SK-N-SH treated with all-trans-retinoic acid at 6 μM for 48 hours (cell line): ENCODE measurements at regions not wholly inside any gene's neighbourhood (a gene's known extent, or its start where the extent isn't known, plus 50 kb on each side); places are given as distances from the start of the nearest gene placed in this dataset.

Experiments used
- ATAC-seq: fragments of 200-7000 bp; cut with Tn5 transposase; 3 replicates; pipeline ENCODE4 v1.9.1; 2020; ENCODE audit warnings: mild to moderate bottlenecking, moderate library complexity
- ARNTL ChIP-seq: fragments of 450-650 bp; formaldehyde crosslinking; IDR thresholded peaks from 2 replicates; pipeline ENCODE4 v1.5.0; 2020; ENCODE audit warnings: low read depth, mild to moderate bottlenecking, moderate library complexity, borderline replicate concordance
- ESRRG ChIP-seq: fragments of 250-450 bp; sonication (Bioruptor Pico); IDR thresholded peaks from 2 replicates; pipeline ENCODE4 v1.6.1; 2021; ENCODE audit warnings: mild to moderate bottlenecking
- GLIS3 ChIP-seq: fragments of 250-450 bp; sonication (Bioruptor Pico); IDR thresholded peaks from 2 replicates; pipeline ENCODE4 v1.5.0; 2020; ENCODE audit warnings: mild to moderate bottlenecking, moderate library complexity
- ISL1 ChIP-seq: fragments of 250-450 bp; sonication (Bioruptor Pico); IDR thresholded peaks from 2 replicates; pipeline ENCODE4 v2.1.2; 2022; ENCODE audit warnings: mild to moderate bottlenecking, moderate library complexity
- OSR1 ChIP-seq: fragments of 250-450 bp; sonication (Bioruptor Pico); IDR thresholded peaks from 2 replicates; pipeline ENCODE4 v1.8.0; 2022; ENCODE audit warnings: moderate library complexity, mild to moderate bottlenecking, inconsistent platforms
- RARB ChIP-seq: fragments of 250-450 bp; sonication (Bioruptor Pico); IDR thresholded peaks from 2 replicates; pipeline ENCODE4 v1.8.0; 2021; ENCODE audit warnings: mild to moderate bottlenecking, moderate library complexity
- SNAI2 ChIP-seq: fragments of 250-450 bp; sonication (Bioruptor Pico); IDR thresholded peaks from 2 replicates; pipeline ENCODE4 v1.5.0; 2020; ENCODE audit warnings: mild to moderate bottlenecking, moderate library complexity
- TCF4 ChIP-seq: fragments of 250-450 bp; sonication (Bioruptor Pico); IDR thresholded peaks from 2 replicates; pipeline ENCODE4 v1.8.0; 2021; ENCODE audit warnings: mild to moderate bottlenecking, moderate library complexity, borderline replicate concordance
- TOX ChIP-seq: fragments of 250-450 bp; sonication (Bioruptor Pico); IDR thresholded peaks from 2 replicates; pipeline ENCODE4 v1.8.0; 2021; ENCODE audit warnings: mild to moderate bottlenecking, moderate library complexity, borderline replicate concordance
- ZFP3 ChIP-seq: fragments of 250-450 bp; sonication (Bioruptor Pico); IDR thresholded peaks from 2 replicates; pipeline ENCODE4 v1.5.0; 2020; ENCODE audit warnings: mild to moderate bottlenecking, moderate library complexity
- ZFP30 ChIP-seq: fragments of 450-650 bp; formaldehyde crosslinking; IDR thresholded peaks from 2 replicates; pipeline ENCODE4 v1.5.0; 2022; ENCODE audit warnings: mild to moderate bottlenecking, moderate library complexity
- ZNF565 ChIP-seq: fragments of 450-650 bp; formaldehyde crosslinking; conservative IDR thresholded peaks from 2 replicates; pipeline ENCODE4 v1.5.0; 2020; ENCODE audit warnings: low read depth, mild to moderate bottlenecking, moderate library complexity
- ZNF8 ChIP-seq: fragments of 450-650 bp; formaldehyde crosslinking; IDR thresholded peaks from 2 replicates; pipeline ENCODE4 v1.5.0; 2020; ENCODE audit warnings: mild to moderate bottlenecking, moderate library complexity
- TF ChIP-seq, protein P1 (sequence below): fragments of 250-450 bp; sonication (Bioruptor Pico); IDR thresholded peaks from 2 replicates; pipeline ENCODE4 v1.5.1; 2020; ENCODE audit warnings: low read depth, mild to moderate bottlenecking, moderate library complexity
- TF ChIP-seq, protein P2 (sequence below): fragments of 250-450 bp; sonication (Bioruptor Pico); IDR thresholded peaks from 2 replicates; pipeline ENCODE4 v1.5.0; 2020; ENCODE audit warnings: mild to moderate bottlenecking, moderate library complexity
- TF ChIP-seq, protein P3 (sequence below): fragments of 250-450 bp; sonication (Bioruptor Pico); IDR thresholded peaks from 2 replicates; pipeline ENCODE4 v1.8.0; 2020; ENCODE audit warnings: mild to moderate bottlenecking, moderate library complexity, borderline replicate concordance
- TF ChIP-seq, protein P4 (sequence below): fragments of 250-450 bp; sonication (Bioruptor Pico); IDR thresholded peaks from 2 replicates; pipeline ENCODE4 v1.5.1; 2021; ENCODE audit warnings: mild to moderate bottlenecking, moderate library complexity

DNA sequence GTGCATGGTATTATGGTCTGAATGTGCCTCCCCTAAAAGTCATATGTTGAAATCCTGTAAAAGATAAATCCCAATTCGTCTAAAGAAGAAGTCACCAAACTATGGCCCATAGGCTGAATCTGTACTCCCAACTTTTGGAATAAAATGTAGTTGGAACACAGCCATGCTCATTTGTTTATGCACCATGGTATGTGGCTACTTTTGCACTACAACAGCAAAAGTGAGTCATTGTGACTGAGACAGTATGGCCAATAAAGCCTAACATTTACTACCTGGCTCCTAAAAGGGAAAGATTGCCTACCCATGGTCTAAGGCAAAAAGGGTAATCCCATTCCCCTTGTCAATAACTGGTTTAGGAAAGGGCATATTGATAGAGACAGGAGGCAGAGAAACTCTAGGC is 101.8 kb downstream of the LRIG3 start (continued):
- no peak for TF ChIP-seq ESRRG (CRISPR knock-in tag)
- TF ChIP-seq ZFP30 (CRISPR knock-in tag) = no peak

DNA sequence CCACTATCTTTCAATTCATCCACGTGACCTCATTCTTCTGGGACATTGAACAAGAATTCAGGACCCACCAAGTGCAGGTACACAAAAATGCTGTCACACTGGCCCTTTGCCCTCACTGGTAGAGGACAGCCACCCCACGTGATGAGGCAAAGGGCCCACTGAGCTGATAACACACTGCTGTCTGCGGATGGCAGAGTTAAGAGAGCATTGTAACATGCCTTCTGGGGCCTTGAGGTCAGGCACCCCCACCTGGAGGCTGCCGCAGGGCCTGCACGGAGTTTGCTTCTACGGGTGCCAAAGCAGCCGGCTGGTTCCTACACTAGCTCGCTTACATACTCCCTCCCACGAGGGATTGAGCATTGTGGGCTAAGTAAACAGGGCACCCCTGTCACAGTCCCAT is 101.0 kb downstream of the LRIG3 start:
- ATAC-seq = no peak
- TF ChIP-seq ZFP3 (no peak), ZFP30 (CRISPR knock-in tag) (no peak), ARNTL (CRISPR knock-in tag) (no peak), RARB (CRISPR knock-in tag) (no peak), TCF4 (CRISPR knock-in tag) (no peak), ESRRG (CRISPR knock-in tag) (no peak)
- TF ChIP-seq, protein P1, sequence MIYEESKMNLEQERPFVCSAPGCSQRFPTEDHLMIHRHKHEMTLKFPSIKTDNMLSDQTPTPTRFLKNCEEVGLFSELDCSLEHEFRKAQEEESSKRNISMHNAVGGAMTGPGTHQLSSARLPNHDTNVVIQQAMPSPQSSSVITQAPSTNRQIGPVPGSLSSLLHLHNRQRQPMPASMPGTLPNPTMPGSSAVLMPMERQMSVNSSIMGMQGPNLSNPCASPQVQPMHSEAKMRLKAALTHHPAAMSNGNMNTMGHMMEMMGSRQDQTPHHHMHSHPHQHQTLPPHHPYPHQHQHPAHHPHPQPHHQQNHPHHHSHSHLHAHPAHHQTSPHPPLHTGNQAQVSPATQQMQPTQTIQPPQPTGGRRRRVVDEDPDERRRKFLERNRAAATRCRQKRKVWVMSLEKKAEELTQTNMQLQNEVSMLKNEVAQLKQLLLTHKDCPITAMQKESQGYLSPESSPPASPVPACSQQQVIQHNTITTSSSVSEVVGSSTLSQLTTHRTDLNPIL (CRISPR knock-in tag) = no peak

DNA sequence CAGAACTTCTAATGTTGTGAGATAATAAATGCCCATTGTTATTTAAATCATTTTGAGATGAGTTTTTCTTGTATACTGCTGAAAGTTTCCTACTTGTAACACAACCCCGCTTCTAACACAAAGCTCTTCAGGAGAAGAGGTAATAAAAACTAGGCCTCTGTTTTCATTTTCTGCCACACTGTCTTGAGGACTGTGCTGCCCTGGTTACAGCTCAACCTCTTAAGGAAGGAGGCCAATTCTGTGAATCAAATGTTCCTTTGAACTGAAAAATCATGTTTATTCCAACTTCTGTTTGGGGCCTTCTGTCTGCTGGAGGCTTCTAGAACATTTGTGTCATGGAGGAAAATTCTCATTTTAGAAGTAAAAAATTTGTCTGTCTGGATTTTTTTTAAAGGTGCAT is 100.3 kb downstream of the LRIG3 start:
- TF ChIP-seq RARB (CRISPR knock-in tag) (no peak), OSR1 (CRISPR knock-in tag) (no peak), TOX (CRISPR knock-in tag) (no peak), ZNF8 (CRISPR knock-in tag) (no peak), SNAI2 (no peak), ZNF565 (no peak), ISL1 (no peak), TCF4 (CRISPR knock-in tag) (no peak), GLIS3 (CRISPR knock-in tag) (no peak), ZFP30 (CRISPR knock-in tag) (no peak)
- TF ChIP-seq, protein P2, sequence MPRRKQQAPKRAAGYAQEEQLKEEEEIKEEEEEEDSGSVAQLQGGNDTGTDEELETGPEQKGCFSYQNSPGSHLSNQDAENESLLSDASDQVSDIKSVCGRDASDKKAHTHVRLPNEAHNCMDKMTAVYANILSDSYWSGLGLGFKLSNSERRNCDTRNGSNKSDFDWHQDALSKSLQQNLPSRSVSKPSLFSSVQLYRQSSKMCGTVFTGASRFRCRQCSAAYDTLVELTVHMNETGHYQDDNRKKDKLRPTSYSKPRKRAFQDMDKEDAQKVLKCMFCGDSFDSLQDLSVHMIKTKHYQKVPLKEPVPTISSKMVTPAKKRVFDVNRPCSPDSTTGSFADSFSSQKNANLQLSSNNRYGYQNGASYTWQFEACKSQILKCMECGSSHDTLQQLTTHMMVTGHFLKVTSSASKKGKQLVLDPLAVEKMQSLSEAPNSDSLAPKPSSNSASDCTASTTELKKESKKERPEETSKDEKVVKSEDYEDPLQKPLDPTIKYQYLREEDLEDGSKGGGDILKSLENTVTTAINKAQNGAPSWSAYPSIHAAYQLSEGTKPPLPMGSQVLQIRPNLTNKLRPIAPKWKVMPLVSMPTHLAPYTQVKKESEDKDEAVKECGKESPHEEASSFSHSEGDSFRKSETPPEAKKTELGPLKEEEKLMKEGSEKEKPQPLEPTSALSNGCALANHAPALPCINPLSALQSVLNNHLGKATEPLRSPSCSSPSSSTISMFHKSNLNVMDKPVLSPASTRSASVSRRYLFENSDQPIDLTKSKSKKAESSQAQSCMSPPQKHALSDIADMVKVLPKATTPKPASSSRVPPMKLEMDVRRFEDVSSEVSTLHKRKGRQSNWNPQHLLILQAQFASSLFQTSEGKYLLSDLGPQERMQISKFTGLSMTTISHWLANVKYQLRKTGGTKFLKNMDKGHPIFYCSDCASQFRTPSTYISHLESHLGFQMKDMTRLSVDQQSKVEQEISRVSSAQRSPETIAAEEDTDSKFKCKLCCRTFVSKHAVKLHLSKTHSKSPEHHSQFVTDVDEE (CRISPR knock-in tag) = no peak
- TF ChIP-seq, protein P3, sequence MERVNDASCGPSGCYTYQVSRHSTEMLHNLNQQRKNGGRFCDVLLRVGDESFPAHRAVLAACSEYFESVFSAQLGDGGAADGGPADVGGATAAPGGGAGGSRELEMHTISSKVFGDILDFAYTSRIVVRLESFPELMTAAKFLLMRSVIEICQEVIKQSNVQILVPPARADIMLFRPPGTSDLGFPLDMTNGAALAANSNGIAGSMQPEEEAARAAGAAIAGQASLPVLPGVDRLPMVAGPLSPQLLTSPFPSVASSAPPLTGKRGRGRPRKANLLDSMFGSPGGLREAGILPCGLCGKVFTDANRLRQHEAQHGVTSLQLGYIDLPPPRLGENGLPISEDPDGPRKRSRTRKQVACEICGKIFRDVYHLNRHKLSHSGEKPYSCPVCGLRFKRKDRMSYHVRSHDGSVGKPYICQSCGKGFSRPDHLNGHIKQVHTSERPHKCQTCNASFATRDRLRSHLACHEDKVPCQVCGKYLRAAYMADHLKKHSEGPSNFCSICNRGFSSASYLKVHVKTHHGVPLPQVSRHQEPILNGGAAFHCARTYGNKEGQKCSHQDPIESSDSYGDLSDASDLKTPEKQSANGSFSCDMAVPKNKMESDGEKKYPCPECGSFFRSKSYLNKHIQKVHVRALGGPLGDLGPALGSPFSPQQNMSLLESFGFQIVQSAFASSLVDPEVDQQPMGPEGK (CRISPR knock-in tag) = no peak
- TF ChIP-seq, protein P1 (CRISPR knock-in tag) = no peak
- TF ChIP-seq, protein P4, sequence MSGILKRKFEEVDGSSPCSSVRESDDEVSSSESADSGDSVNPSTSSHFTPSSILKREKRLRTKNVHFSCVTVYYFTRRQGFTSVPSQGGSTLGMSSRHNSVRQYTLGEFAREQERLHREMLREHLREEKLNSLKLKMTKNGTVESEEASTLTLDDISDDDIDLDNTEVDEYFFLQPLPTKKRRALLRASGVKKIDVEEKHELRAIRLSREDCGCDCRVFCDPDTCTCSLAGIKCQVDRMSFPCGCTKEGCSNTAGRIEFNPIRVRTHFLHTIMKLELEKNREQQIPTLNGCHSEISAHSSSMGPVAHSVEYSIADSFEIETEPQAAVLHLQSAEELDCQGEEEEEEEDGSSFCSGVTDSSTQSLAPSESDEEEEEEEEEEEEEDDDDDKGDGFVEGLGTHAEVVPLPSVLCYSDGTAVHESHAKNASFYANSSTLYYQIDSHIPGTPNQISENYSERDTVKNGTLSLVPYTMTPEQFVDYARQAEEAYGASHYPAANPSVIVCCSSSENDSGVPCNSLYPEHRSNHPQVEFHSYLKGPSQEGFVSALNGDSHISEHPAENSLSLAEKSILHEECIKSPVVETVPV (CRISPR knock-in tag) = no peak
- ATAC-seq = no peak
